HL-60 (cell line): ENCODE measurements at regions not wholly inside any gene's neighbourhood (a gene's known extent, or its start where the extent isn't known, plus 50 kb on each side); places are given as distances from the start of the nearest gene placed in this dataset.

Experiments
- DNase-seq, 2 experiments: peaks; one replicate each; pipeline ENCODE4 v3.0.0-alpha.2; 2010 to 2020; ENCODE audit warnings: low read depth in 1 of 2, low spot score in 1 of 2
- H3K27ac ChIP-seq: fragments of 250-450 bp; sonication (Bioruptor Pico); replicated peaks from 2 replicates; pipeline ENCODE4 v1.5.1; 2020; ENCODE audit warnings: mild to moderate bottlenecking, moderate library complexity
- H3K27me3 ChIP-seq: fragments of 250-450 bp; sonication (Bioruptor Pico); 2 replicates; pipeline ENCODE4 v1.5.1; 2021; ENCODE audit warnings: mild to moderate bottlenecking, moderate library complexity; ENCODE audit not compliant: insufficient read depth, poor library complexity, severe bottlenecking
- H3K4me3 ChIP-seq: replicated peaks from 2 replicates; pipeline ENCODE4 v1.5.1; 2011; ENCODE audit warnings: mild to moderate bottlenecking, control low read depth, low read length; ENCODE audit not compliant: insufficient read depth
- CTCF ChIP-seq: IDR thresholded peaks from one replicate; pipeline ENCODE4 v1.5.1; 2011; ENCODE audit warnings: low read length, control low read depth, inconsistent platforms; ENCODE audit not compliant: insufficient read depth
- GABPA ChIP-seq: IDR thresholded peaks from 2 replicates; pipeline ENCODE4 v1.6.1; 2012; ENCODE audit warnings: low read depth
- POLR2AphosphoS5 ChIP-seq: IDR thresholded peaks from 2 replicates; pipeline ENCODE4 v1.6.1; 2012; ENCODE audit warnings: low read depth
- REST ChIP-seq: IDR thresholded peaks from 2 replicates; pipeline ENCODE4 v1.6.1; 2012; ENCODE audit warnings: low read depth; ENCODE audit not compliant: insufficient replicate concordance
- SPI1 ChIP-seq: IDR thresholded peaks from 2 replicates; pipeline ENCODE4 v1.6.1; 2012; ENCODE audit warnings: low read depth, mild to moderate bottlenecking, borderline replicate concordance

GRCh38 chr3:5678844-5679243 is 491.3 kb downstream of the EDEM1 start:
- H3K27me3 ChIP-seq, result no peaks in the 10 kb centered on the region
- DNase-seq, result no peak
- H3K27ac ChIP-seq, result no peak overlapping the region
- no peak overlapping the region for H3K4me3 ChIP-seq
- TF ChIP-seq SPI1, result no peak
- no peak for TF ChIP-seq CTCF
- TF ChIP-seq GABPA, result no peak
- no peak for TF ChIP-seq POLR2AphosphoS5
- no peak for TF ChIP-seq REST

GRCh38 chr3:5687230-5687629 is 499.7 kb downstream of the EDEM1 start:
- DNase-seq, result no peak
- Histone ChIP-seq H3K27me3 (no peaks in the 10 kb centered on the region), H3K4me3 (no peak overlapping the region), H3K27ac (no peak overlapping the region)
- TF ChIP-seq POLR2AphosphoS5 (no peak), CTCF (no peak), REST (no peak), GABPA (no peak), SPI1 (no peak)

GRCh38 chr3:5690490-5690889 is 503.0 kb downstream of the EDEM1 start:
- Histone ChIP-seq H3K4me3 (no peak overlapping the region), H3K27me3 (no peaks in the 10 kb centered on the region), H3K27ac (no peak overlapping the region)
- no peak for DNase-seq
- TF ChIP-seq REST (no peak), SPI1 (no peak), POLR2AphosphoS5 (no peak), GABPA (no peak), CTCF (no peak)
